ENCODE measurements at regions not wholly inside any gene's neighbourhood (a gene's known extent, or its start where the extent isn't known, plus 50 kb on each side); places are given as distances from the start of the nearest gene placed in this dataset.

- no peaks in the 10 kb centered on the region for H3K9me3 ChIP-seq (replicated peaks; ENCODE audit: insufficient read depth, low read length)
- no peaks in the 10 kb centered on the region for H3K9me2 ChIP-seq (replicated peaks; ENCODE audit: insufficient read depth, low read length)
- no peaks in the 10 kb centered on the region for H3K27me3 ChIP-seq (replicated peaks; ENCODE audit: insufficient read depth, low read length)
- H2AFZ ChIP-seq (ENCODE audit: low read length) = no peak overlapping the region
- H3K4me1 ChIP-seq (ENCODE audit: low read length) = no peaks in the 10 kb centered on the region
- no peak for TF ChIP-seq CTCF (IDR thresholded peaks at IDR 0.05; ENCODE audit: low read length)
- TF ChIP-seq EZH2 (optimal IDR thresholded peaks at IDR 0.05; ENCODE audit: low read depth, low read length) = no peak
- no peak for TF ChIP-seq EZH2phosphoT487 (IDR thresholded peaks at IDR 0.05; ENCODE audit: low read length)
- H3K36me3 ChIP-seq (replicated peaks; ENCODE audit: insufficient read depth, low read length) = no peaks in the 10 kb centered on the region
- no peak overlapping the region for H3K4me2 ChIP-seq (ENCODE audit: low read depth, low read length)
- no peak overlapping the region for H3K4me3 ChIP-seq (ENCODE audit: low read length)
- no peak for DNase-seq
- H3K9ac ChIP-seq (ENCODE audit: low read length) = no peak overlapping the region
- H4K20me1 ChIP-seq (ENCODE audit: insufficient read depth, low read length) = no peaks in the 10 kb centered on the region
- H3F3A ChIP-seq (ENCODE audit: insufficient read depth, low read length) = no peaks in the 10 kb centered on the region
- H3K27ac ChIP-seq (ENCODE audit: low read length) = no peak overlapping the region
- no peaks in the 10 kb centered on the region for H3K79me2 ChIP-seq (ENCODE audit: low read length)
Measured at GRCh38 chr12:65664715-65665250, 159.5 kb upstream of the HMGA2 start.

GRCh38 chr12:65665817-65666216 is 158.5 kb upstream of the HMGA2 start:
- no peak for TF ChIP-seq CTCF (IDR thresholded peaks at IDR 0.05; ENCODE audit: low read length)
- TF ChIP-seq EZH2 (optimal IDR thresholded peaks at IDR 0.05; ENCODE audit: low read depth, low read length) = no peak
- no peak for TF ChIP-seq EZH2phosphoT487 (IDR thresholded peaks at IDR 0.05; ENCODE audit: low read length)
- no peaks in the 10 kb centered on the region for H4K20me1 ChIP-seq (ENCODE audit: insufficient read depth, low read length)
- no peak overlapping the region for H3K9ac ChIP-seq (ENCODE audit: low read length)
- H3K27me3 ChIP-seq (replicated peaks; ENCODE audit: insufficient read depth, low read length) = no peaks in the 10 kb centered on the region
- no peak overlapping the region for H3K27ac ChIP-seq (ENCODE audit: low read length)
- H2AFZ ChIP-seq (ENCODE audit: low read length) = no peak overlapping the region
- no peaks in the 10 kb centered on the region for H3F3A ChIP-seq (ENCODE audit: insufficient read depth, low read length)
- no peaks in the 10 kb centered on the region for H3K9me3 ChIP-seq (replicated peaks; ENCODE audit: insufficient read depth, low read length)
- no peak overlapping the region for H3K4me3 ChIP-seq (ENCODE audit: low read length)
- H3K4me2 ChIP-seq (ENCODE audit: low read depth, low read length) = no peak overlapping the region
- H3K79me2 ChIP-seq (ENCODE audit: low read length) = no peaks in the 10 kb centered on the region
- H3K4me1 ChIP-seq (ENCODE audit: low read length) = no peaks in the 10 kb centered on the region
- no peak for DNase-seq
- H3K9me2 ChIP-seq (replicated peaks; ENCODE audit: insufficient read depth, low read length) = no peaks in the 10 kb centered on the region
- H3K36me3 ChIP-seq (replicated peaks; ENCODE audit: insufficient read depth, low read length) = no peaks in the 10 kb centered on the region

GRCh38 chr12:65666876-65667275 is 157.4 kb upstream of the HMGA2 start:
- Histone ChIP-seq H3K9me2 (replicated peaks; ENCODE audit: insufficient read depth, low read length) (no peaks in the 10 kb centered on the region), H3K27me3 (replicated peaks; ENCODE audit: insufficient read depth, low read length) (no peaks in the 10 kb centered on the region), H4K20me1 (ENCODE audit: insufficient read depth, low read length) (no peaks in the 10 kb centered on the region), H3K27ac (ENCODE audit: low read length) (no peak overlapping the region), H3K36me3 (replicated peaks; ENCODE audit: insufficient read depth, low read length) (no peaks in the 10 kb centered on the region), H3K9ac (ENCODE audit: low read length) (no peak overlapping the region), H3K4me3 (ENCODE audit: low read length) (no peak overlapping the region), H3F3A (ENCODE audit: insufficient read depth, low read length) (no peaks in the 10 kb centered on the region), H3K9me3 (replicated peaks; ENCODE audit: insufficient read depth, low read length) (no peaks in the 10 kb centered on the region), H3K4me2 (ENCODE audit: low read depth, low read length) (no peak overlapping the region), H3K4me1 (ENCODE audit: low read length) (no peaks in the 10 kb centered on the region), H2AFZ (ENCODE audit: low read length) (no peak overlapping the region), H3K79me2 (ENCODE audit: low read length) (no peaks in the 10 kb centered on the region)
- no peak for DNase-seq
- TF ChIP-seq EZH2 (optimal IDR thresholded peaks at IDR 0.05; ENCODE audit: low read depth, low read length) = no peak

- Histone ChIP-seq H3K4me2 (ENCODE audit: low read depth, low read length) (no peak overlapping the region), H3F3A (ENCODE audit: insufficient read depth, low read length) (no peaks in the 10 kb centered on the region)
- TF ChIP-seq EZH2phosphoT487 (IDR thresholded peaks at IDR 0.05; ENCODE audit: low read length) (no peak), EZH2 (optimal IDR thresholded peaks at IDR 0.05; ENCODE audit: low read depth, low read length) (no peak), CTCF (IDR thresholded peaks at IDR 0.05; ENCODE audit: low read length) (no peak)
Measured at GRCh38 chr12:65667932-65668331, 156.4 kb upstream of the HMGA2 start.

More at GRCh38 chr12:65667932-65668331, 156.4 kb upstream of the HMGA2 start:
- H3K9ac ChIP-seq (ENCODE audit: low read length) = no peak overlapping the region
- no peaks in the 10 kb centered on the region for H3K9me2 ChIP-seq (replicated peaks; ENCODE audit: insufficient read depth, low read length)
- H3K4me1 ChIP-seq (ENCODE audit: low read length) = no peaks in the 10 kb centered on the region
- no peak for DNase-seq
- H3K79me2 ChIP-seq (ENCODE audit: low read length) = no peaks in the 10 kb centered on the region
- H3K4me3 ChIP-seq (ENCODE audit: low read length) = no peak overlapping the region
- no peaks in the 10 kb centered on the region for H4K20me1 ChIP-seq (ENCODE audit: insufficient read depth, low read length)
- no peaks in the 10 kb centered on the region for H3K27me3 ChIP-seq (replicated peaks; ENCODE audit: insufficient read depth, low read length)
- H2AFZ ChIP-seq (ENCODE audit: low read length) = no peak overlapping the region
- H3K27ac ChIP-seq (ENCODE audit: low read length) = no peak overlapping the region
- no peaks in the 10 kb centered on the region for H3K9me3 ChIP-seq (replicated peaks; ENCODE audit: insufficient read depth, low read length)
- no peaks in the 10 kb centered on the region for H3K36me3 ChIP-seq (replicated peaks; ENCODE audit: insufficient read depth, low read length)

Measured in MM.1S (cell line).